ENCODE measurements at regions not wholly inside any gene's neighbourhood (a gene's known extent, or its start where the extent isn't known, plus 50 kb on each side); places are given as distances from the start of the nearest gene placed in this dataset.

DNA sequence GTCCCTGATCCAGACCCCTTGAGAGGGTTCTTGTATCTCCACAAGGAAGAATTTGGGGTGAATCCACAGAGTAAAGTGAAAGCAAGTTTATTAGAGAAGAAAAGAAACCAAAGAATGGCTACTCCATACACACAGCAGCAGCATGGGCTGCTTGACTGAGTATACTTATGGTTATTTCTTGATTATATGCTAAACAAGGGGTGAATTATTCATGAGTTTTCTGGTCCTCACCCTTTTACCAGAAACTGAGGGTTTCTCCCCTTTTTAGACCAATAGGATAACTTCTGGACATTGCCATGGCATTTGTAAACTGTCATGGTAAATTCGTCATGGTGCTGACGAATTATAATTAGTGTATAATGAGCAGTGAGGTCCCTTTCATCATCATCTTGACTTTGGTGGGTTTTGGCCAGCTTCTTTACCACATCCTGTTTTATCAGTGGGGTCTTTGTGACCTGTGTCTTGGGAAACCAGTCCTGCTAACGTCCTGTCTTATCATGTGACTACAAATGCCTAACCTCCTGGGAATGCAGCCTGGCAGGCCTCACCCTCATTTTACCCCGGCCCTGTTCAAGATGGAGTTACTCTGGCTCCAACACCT lies 121.9 kb downstream of the SPTSSA start:
- Histone ChIP-seq H3K4me3 (no peak overlapping the region), H2AFZ (no peak overlapping the region), H3K27ac (no peak overlapping the region), H4K20me1 (ENCODE audit: insufficient read depth) (no peaks in the 10 kb centered on the region), H3F3A (ENCODE audit: insufficient read depth, low read depth) (no peaks in the 10 kb centered on the region), H3K4me2 (no peak overlapping the region), H3K4me1 (replicated peaks; ENCODE audit: insufficient read depth) (no peaks in the 10 kb centered on the region), H3K79me2 (ENCODE audit: low read depth) (no peaks in the 10 kb centered on the region), H3K36me3 (ENCODE audit: low read depth) (no peaks in the 10 kb centered on the region), H3K9me2 (ENCODE audit: insufficient read depth) (no peaks in the 10 kb centered on the region), H3K9me3 (ENCODE audit: insufficient read depth, low read depth) (no peaks in the 10 kb centered on the region), H3K27me3 (ENCODE audit: insufficient read depth, low read depth) (no peaks in the 10 kb centered on the region)
- ChIA-PET POLR2A (ENCODE audit: unreplicated experiment) (no interaction called here), CTCF (no interaction called here)
- no peak for DNase-seq
- no TSS peak for BruUV-seq (replicated peaks)
- intact Hi-C loops (cut with micrococcal nuclease; ENCODE audit: unreplicated experiment), result no loop called here
- TF ChIP-seq, protein P1, sequence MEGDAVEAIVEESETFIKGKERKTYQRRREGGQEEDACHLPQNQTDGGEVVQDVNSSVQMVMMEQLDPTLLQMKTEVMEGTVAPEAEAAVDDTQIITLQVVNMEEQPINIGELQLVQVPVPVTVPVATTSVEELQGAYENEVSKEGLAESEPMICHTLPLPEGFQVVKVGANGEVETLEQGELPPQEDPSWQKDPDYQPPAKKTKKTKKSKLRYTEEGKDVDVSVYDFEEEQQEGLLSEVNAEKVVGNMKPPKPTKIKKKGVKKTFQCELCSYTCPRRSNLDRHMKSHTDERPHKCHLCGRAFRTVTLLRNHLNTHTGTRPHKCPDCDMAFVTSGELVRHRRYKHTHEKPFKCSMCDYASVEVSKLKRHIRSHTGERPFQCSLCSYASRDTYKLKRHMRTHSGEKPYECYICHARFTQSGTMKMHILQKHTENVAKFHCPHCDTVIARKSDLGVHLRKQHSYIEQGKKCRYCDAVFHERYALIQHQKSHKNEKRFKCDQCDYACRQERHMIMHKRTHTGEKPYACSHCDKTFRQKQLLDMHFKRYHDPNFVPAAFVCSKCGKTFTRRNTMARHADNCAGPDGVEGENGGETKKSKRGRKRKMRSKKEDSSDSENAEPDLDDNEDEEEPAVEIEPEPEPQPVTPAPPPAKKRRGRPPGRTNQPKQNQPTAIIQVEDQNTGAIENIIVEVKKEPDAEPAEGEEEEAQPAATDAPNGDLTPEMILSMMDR (conservative IDR thresholded peaks at IDR 0.05), result no peak
- TF ChIP-seq EZH2 (IDR thresholded peaks at IDR 0.05; ENCODE audit: low read depth), result no peak

DNA sequence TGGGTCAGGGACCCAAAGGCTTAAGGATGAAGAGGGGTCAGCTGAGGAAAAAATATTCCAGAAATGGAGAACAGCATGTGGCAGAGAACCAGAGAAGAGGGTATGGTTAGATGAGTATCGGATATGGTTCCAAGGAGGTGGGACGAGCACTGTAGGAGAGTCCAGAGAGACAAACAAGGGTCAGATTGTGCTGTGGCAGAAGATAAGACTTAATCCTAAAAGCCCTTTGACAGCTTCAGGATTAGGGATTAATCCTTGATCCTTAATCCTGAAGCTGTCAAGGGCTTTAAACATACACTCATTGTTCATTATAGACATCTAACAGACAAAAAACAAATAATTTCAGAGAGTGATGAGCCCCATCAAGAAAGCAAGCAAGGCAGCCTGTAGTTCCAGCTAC lies 124.0 kb downstream of the SPTSSA start:
- no peak overlapping the region for H3K4me2 ChIP-seq

DNA sequence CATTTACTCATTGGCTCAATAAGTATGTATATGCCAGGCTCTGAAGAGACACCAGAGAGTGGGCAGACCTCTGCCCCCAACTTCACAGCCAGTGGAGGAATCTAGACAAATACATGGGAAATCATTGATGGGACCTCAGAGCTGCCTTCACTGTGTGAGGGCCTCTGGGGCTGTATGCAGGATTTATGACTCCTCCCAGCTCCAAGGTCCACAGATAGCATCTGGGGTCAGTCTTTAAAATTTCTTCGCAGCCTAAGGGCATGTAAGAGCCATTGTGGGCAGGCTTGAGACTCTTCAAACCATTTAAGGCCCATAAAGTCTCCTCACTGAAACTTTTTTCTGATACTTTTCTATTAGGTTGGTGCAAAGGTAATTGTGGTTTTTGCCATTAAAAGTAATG lies 125.5 kb downstream of the SPTSSA start:
- H3K4me2 ChIP-seq, result no peak overlapping the region
- no peaks in the 10 kb centered on the region for H3K9me2 ChIP-seq (ENCODE audit: insufficient read depth)
- H3K9me3 ChIP-seq (ENCODE audit: insufficient read depth, low read depth), result no peaks in the 10 kb centered on the region
- intact Hi-C loops (cut with micrococcal nuclease; ENCODE audit: unreplicated experiment), result no loop called here
- no peak for DNase-seq
- no peak for TF ChIP-seq EZH2 (IDR thresholded peaks at IDR 0.05; ENCODE audit: low read depth)
- TF ChIP-seq, protein P1 (conservative IDR thresholded peaks at IDR 0.05), result no peak
- ChIA-PET POLR2A (ENCODE audit: unreplicated experiment) (no interaction called here), CTCF (no interaction called here)
- no peaks in the 10 kb centered on the region for H3K36me3 ChIP-seq (ENCODE audit: low read depth)
- H3F3A ChIP-seq (ENCODE audit: insufficient read depth, low read depth), result peaks cover 4% of the 10 kb centered on the region; the same call in 1 of the 2 replicates
- H3K4me1 ChIP-seq (replicated peaks; ENCODE audit: insufficient read depth), result peaks cover 15% of the 10 kb centered on the region
- no peaks in the 10 kb centered on the region for H4K20me1 ChIP-seq (ENCODE audit: insufficient read depth)
- BruUV-seq (replicated peaks), result no TSS peak
- no peaks in the 10 kb centered on the region for H3K79me2 ChIP-seq (ENCODE audit: low read depth)
- no peak overlapping the region for H3K4me3 ChIP-seq
- H3K27ac ChIP-seq, result no peak overlapping the region
- no peak overlapping the region for H2AFZ ChIP-seq
- no peaks in the 10 kb centered on the region for H3K27me3 ChIP-seq (ENCODE audit: insufficient read depth, low read depth)

More for the DNA sequence above, 124.0 kb downstream of the SPTSSA start:
- Histone ChIP-seq H3K4me3 (no peak overlapping the region), H3K9me3 (ENCODE audit: insufficient read depth, low read depth) (no peaks in the 10 kb centered on the region), H3K4me1 (replicated peaks; ENCODE audit: insufficient read depth) (no peaks in the 10 kb centered on the region; the same call in 1 of the 2 replicates), H3K9me2 (ENCODE audit: insufficient read depth) (no peaks in the 10 kb centered on the region), H2AFZ (no peak overlapping the region), H3K27ac (no peak overlapping the region), H3K79me2 (ENCODE audit: low read depth) (no peaks in the 10 kb centered on the region), H3K27me3 (ENCODE audit: insufficient read depth, low read depth) (no peaks in the 10 kb centered on the region), H4K20me1 (ENCODE audit: insufficient read depth) (no peaks in the 10 kb centered on the region), H3K36me3 (ENCODE audit: low read depth) (no peaks in the 10 kb centered on the region), H3F3A (ENCODE audit: insufficient read depth, low read depth) (no peaks in the 10 kb centered on the region)
- TF ChIP-seq, protein P1 (conservative IDR thresholded peaks at IDR 0.05), result no peak
- TF ChIP-seq EZH2 (IDR thresholded peaks at IDR 0.05; ENCODE audit: low read depth), result no peak
- intact Hi-C loops (cut with micrococcal nuclease; ENCODE audit: unreplicated experiment), result no loop called here
- no peak for DNase-seq
- ChIA-PET POLR2A (ENCODE audit: unreplicated experiment) (no interaction called here), CTCF (no interaction called here)
- no TSS peak for BruUV-seq (replicated peaks)
